ENCODE measurements at regions not wholly inside any gene's neighbourhood (a gene's known extent, or its start where the extent isn't known, plus 50 kb on each side); places are given as distances from the start of the nearest gene placed in this dataset.

DNA sequence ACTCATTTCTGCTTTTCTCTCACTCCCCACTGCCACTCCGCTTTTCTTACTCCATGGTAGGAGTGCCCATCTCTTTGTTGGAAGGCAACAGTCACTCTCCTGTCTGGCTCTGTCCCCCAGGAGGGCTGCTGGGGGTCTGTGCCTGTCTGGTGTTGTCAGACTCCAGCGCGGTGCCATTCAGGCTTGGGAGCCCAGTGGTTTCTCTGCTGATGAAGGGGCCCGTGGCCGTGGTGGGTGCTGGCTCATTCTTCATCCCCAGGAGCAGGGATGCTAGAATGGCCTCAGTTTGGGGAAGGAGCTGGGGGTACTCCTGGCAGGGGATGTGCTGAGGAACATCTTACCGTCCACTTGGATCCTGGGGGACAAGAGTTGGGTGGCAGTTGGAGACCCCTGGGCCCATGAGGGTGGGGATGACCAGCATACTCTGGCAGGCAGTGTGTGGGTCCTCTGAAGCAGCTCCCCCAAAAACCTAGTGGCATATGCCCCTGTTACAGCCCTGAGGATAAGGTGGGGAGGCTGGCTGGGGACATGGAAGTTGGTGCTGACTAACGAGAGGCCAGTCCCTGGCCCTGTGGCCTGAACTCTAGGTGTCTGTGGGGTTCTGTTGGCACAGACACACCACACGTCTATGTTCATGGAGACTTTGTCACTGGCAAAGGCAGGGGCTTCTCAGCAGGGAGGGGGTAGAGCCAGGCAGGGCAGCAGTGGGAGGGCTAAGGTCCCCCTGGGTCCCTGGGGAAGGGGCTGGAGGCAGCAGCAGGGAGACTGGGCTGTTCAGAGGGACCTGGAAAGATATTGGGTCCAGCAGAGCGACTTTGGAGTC is 102.8 kb upstream of the RET start:
- no peak overlapping the region for H3K14ac ChIP-seq (replicated peaks; ENCODE audit: low read depth, low read length)
- no peak overlapping the region for H3K4ac ChIP-seq (ENCODE audit: low read depth, low read length)
- no peak overlapping the region for H4K8ac ChIP-seq (ENCODE audit: low read depth in 2 of 2, low read length in 2 of 2)
- no peaks in the 10 kb centered on the region for H3K36me3 ChIP-seq (ENCODE audit: control insufficient read depth, insufficient read depth, low read length)
- DNase-seq (no peak), ATAC-seq (ENCODE audit: low read depth) (no peak)
- BruUV-seq (replicated peaks) = no TSS peak
- H2AFZ ChIP-seq (replicated peaks; ENCODE audit: low read length, poor library complexity) = no peak overlapping the region
- intact Hi-C loops (cut with micrococcal nuclease) (no loop called here), in situ Hi-C loops (cut with MboI; ENCODE audit: low sequenced_read_pairs) (no loop called here), dilution Hi-C loops (cut with HindIII; ENCODE audit: low sequenced_read_pairs, unreplicated experiment) (no loop called here)
- ChIA-PET POLR2A (ENCODE audit: unreplicated experiment) (no interaction called here), CTCF (no interaction called here)
- no peak overlapping the region for H3K4me3 ChIP-seq (ENCODE audit: insufficient read depth, low read depth, low read length)
- no peak overlapping the region for H3K23ac ChIP-seq (ENCODE audit: low read depth, low read length)
- H2BK20ac ChIP-seq (ENCODE audit: low read depth, low read length) = no peak overlapping the region
- no peak overlapping the region for H4K91ac ChIP-seq (ENCODE audit: insufficient read depth, low read depth, low read length)
- H3K27me3 ChIP-seq (ENCODE audit: control insufficient read depth, insufficient read depth, low read length) = peaks cover 4% of the 10 kb centered on the region; the same call in 1 of the 2 replicates
- no peak overlapping the region for H2BK5ac ChIP-seq (ENCODE audit: low read depth, low read length, poor library complexity, severe bottlenecking)
- no peak overlapping the region for H3K27ac ChIP-seq (ENCODE audit: insufficient read depth, low read length)
- no peak overlapping the region for H2AK9ac ChIP-seq (replicated peaks; ENCODE audit: low read depth, low read length, poor library complexity)
- H3K9ac ChIP-seq (ENCODE audit: low read depth, low read length) = no peak overlapping the region
- H3K4me1 ChIP-seq (ENCODE audit: control insufficient read depth, insufficient read depth, low read length) = no peaks in the 10 kb centered on the region
- H3K79me1 ChIP-seq (ENCODE audit: low read depth in 1 of 2, low read length in 2 of 2) = no peaks in the 10 kb centered on the region
- TF ChIP-seq NFE2L2 (IDR thresholded peaks at IDR 0.05; ENCODE audit: low read depth, low read length) = no peak
- TF ChIP-seq MXI1 (IDR thresholded peaks at IDR 0.05; ENCODE audit: borderline replicate concordance, low read depth, low read length) = no peak
- no peak for TF ChIP-seq RFX5 (IDR thresholded peaks at IDR 0.05; ENCODE audit: low read depth, low read length)
- TF ChIP-seq RCOR1 (IDR thresholded peaks at IDR 0.05; ENCODE audit: insufficient replicate concordance, low read length) = no peak
- TF ChIP-seq CEBPB (IDR thresholded peaks at IDR 0.05; ENCODE audit: low read depth, low read length) = no peak
- no peak for TF ChIP-seq MAFK (IDR thresholded peaks at IDR 0.05; ENCODE audit: low read depth, low read length)
- TF ChIP-seq, protein P1, sequence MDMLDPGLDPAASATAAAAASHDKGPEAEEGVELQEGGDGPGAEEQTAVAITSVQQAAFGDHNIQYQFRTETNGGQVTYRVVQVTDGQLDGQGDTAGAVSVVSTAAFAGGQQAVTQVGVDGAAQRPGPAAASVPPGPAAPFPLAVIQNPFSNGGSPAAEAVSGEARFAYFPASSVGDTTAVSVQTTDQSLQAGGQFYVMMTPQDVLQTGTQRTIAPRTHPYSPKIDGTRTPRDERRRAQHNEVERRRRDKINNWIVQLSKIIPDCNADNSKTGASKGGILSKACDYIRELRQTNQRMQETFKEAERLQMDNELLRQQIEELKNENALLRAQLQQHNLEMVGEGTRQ (IDR thresholded peaks at IDR 0.05; ENCODE audit: low read depth, low read length) = no peak
- TF ChIP-seq FOS (IDR thresholded peaks at IDR 0.05; ENCODE audit: low read depth, low read length) = no peak
- TF ChIP-seq RAD21 (IDR thresholded peaks at IDR 0.05; ENCODE audit: low read length) = no peak
- no peak for TF ChIP-seq BHLHE40 (IDR thresholded peaks at IDR 0.05; ENCODE audit: low read depth, low read length)
- TF ChIP-seq SMC3 (IDR thresholded peaks at IDR 0.05; ENCODE audit: low read depth, low read length) = no peak
- no peak for TF ChIP-seq CHD1 (IDR thresholded peaks at IDR 0.05; ENCODE audit: low read depth, low read length)
- H3K18ac ChIP-seq (ENCODE audit: low read depth, low read length) = no peak overlapping the region
- no peak overlapping the region for H2AK5ac ChIP-seq (ENCODE audit: low read depth, low read length)
- H4K5ac ChIP-seq (ENCODE audit: low read depth, low read length) = no peak overlapping the region
- H2BK15ac ChIP-seq (ENCODE audit: low read depth, low read length) = no peak overlapping the region
- H4K20me1 ChIP-seq (ENCODE audit: insufficient read depth, low read length) = no peaks in the 10 kb centered on the region
- H3K9me3 ChIP-seq (ENCODE audit: control insufficient read depth, insufficient read depth, low read length) = no peaks in the 10 kb centered on the region
- no peak overlapping the region for H3K4me2 ChIP-seq (ENCODE audit: low read depth, low read length)
- H3K56ac ChIP-seq (ENCODE audit: extremely low read depth, insufficient read depth, low read length) = no peak overlapping the region
- no peak overlapping the region for H2BK120ac ChIP-seq (ENCODE audit: low read depth, low read length)
- H3K9me1 ChIP-seq (ENCODE audit: insufficient read depth, low read length) = no peaks in the 10 kb centered on the region
- 40% methylated on average over 1 of the region's 9 CpGs; no CpG with 5 or more reads in 1 of the 2 experiments for WGBS, 2 experiments (ENCODE audit: extremely low coverage in 2 of 2, insufficient read length in 1 of 2)

Measured in IMR-90 (cell line).